Neural cell (in vitro differentiated cells): ENCODE measurements at regions not wholly inside any gene's neighbourhood (a gene's known extent, or its start where the extent isn't known, plus 50 kb on each side); places are given as distances from the start of the nearest gene placed in this dataset.

Experiments used
- H2AFZ ChIP-seq: fragments of 200-600, 300-800 bp; sonication (generic), shearing (Covaris generic); 2 replicates; pipeline ENCODE4 v1.6.0; 2014; ENCODE audit warnings: low read depth, mild to moderate bottlenecking, antibody characterized with exemption, low read length, moderate library complexity
- H3F3A ChIP-seq: fragments of 200-600 bp; shearing (Covaris generic); 2 replicates; pipeline ENCODE4 v1.6.1; 2016; ENCODE audit warnings: mild to moderate bottlenecking, moderate library complexity, mixed read lengths, antibody characterized with exemption, low read length; ENCODE audit not compliant: insufficient read depth, poor library complexity, severe bottlenecking
- H3K27ac ChIP-seq: fragments of 200-600, 300-800 bp; sonication (generic), shearing (Covaris generic); 2 replicates; pipeline ENCODE4 v1.5.1; 2014; ENCODE audit warnings: mild to moderate bottlenecking, low read length, moderate library complexity
- H3K27me3 ChIP-seq: fragments of 300-800, 200-600 bp; sonication (generic), shearing (Covaris generic); 2 replicates; pipeline ENCODE4 v1.6.0; 2014; ENCODE audit warnings: mild to moderate bottlenecking, low read depth, low read length, moderate library complexity; ENCODE audit not compliant: insufficient read depth
- H3K36me3 ChIP-seq: fragments of 300-800, 200-600 bp; sonication (generic), shearing (Covaris generic); 2 replicates; pipeline ENCODE4 v1.5.1; 2014; ENCODE audit warnings: mild to moderate bottlenecking, antibody characterized with exemption, low read length, moderate library complexity; ENCODE audit not compliant: insufficient read depth
- H3K4me2 ChIP-seq: fragments of 300-800, 200-600 bp; sonication (generic), shearing (Covaris generic); 2 replicates; pipeline ENCODE4 v1.6.0; 2014; ENCODE audit warnings: mild to moderate bottlenecking, low read length
- H3K4me3 ChIP-seq: fragments of 300-800, 200-600 bp; sonication (generic), shearing (Covaris generic); 2 replicates; pipeline ENCODE4 v1.5.1; 2014; ENCODE audit warnings: mild to moderate bottlenecking, low read length, moderate library complexity
- H3K79me2 ChIP-seq: fragments of 200-600 bp; shearing (Covaris generic); replicated peaks from 2 replicates; pipeline ENCODE4 v1.6.0; 2014; ENCODE audit warnings: mild to moderate bottlenecking, low read length, moderate library complexity; ENCODE audit not compliant: insufficient read depth
- H3K9ac ChIP-seq: fragments of 300-800, 200-600 bp; sonication (generic), shearing (Covaris generic); 2 replicates; pipeline ENCODE4 v1.6.1; 2016; ENCODE audit warnings: mild to moderate bottlenecking, low read length, mixed read lengths
- H3K9me2 ChIP-seq: fragments of 200-600 bp; shearing (Covaris generic); 2 replicates; pipeline ENCODE4 v1.6.1; 2016; ENCODE audit warnings: mild to moderate bottlenecking, low read length, mixed read lengths; ENCODE audit not compliant: insufficient read depth
- H3K9me3 ChIP-seq: fragments of 200-600, 300-800 bp; sonication (generic), shearing (Covaris generic); 2 replicates; pipeline ENCODE4 v1.6.1; 2016; ENCODE audit warnings: mild to moderate bottlenecking, mixed run types, low read length, moderate library complexity, mixed read lengths
- H4K20me1 ChIP-seq: fragments of 200-600 bp; shearing (Covaris generic); 2 replicates; pipeline ENCODE4 v1.6.1; 2016; ENCODE audit warnings: mild to moderate bottlenecking, mixed run types; ENCODE audit not compliant: insufficient read depth
- CTCF ChIP-seq: fragments of 450-650 bp; IDR thresholded peaks from 2 replicates; pipeline ENCODE4 v1.5.1; 2014; ENCODE audit warnings: antibody characterized with exemption, mild to moderate bottlenecking, moderate library complexity; ENCODE audit not compliant: poor library complexity, severe bottlenecking
- EP300 ChIP-seq: fragments of 450-650 bp; conservative IDR thresholded peaks from 2 replicates; pipeline ENCODE4 v1.6.1; 2014; ENCODE audit warnings: antibody characterized with exemption, mild to moderate bottlenecking, moderate library complexity; ENCODE audit not compliant: poor library complexity, severe bottlenecking
- EZH2 ChIP-seq: fragments of 200-600, 300-800 bp; shearing (Covaris generic), sonication (generic); IDR thresholded peaks from 2 replicates; pipeline ENCODE4 v1.6.1; 2014; ENCODE audit warnings: antibody characterized with exemption, low read length, borderline replicate concordance, mild to moderate bottlenecking; ENCODE audit not compliant: insufficient read depth, poor library complexity, severe bottlenecking
- MXI1 ChIP-seq: fragments of 450-650 bp; conservative IDR thresholded peaks from 2 replicates; pipeline ENCODE4 v1.6.1; 2014; ENCODE audit warnings: antibody characterized with exemption, mild to moderate bottlenecking; ENCODE audit not compliant: poor library complexity, severe bottlenecking
- POLR2AphosphoS5 ChIP-seq: IDR thresholded peaks from 2 replicates; pipeline ENCODE4 v1.6.1; 2012
- RAD21 ChIP-seq: fragments of 450-650 bp; conservative IDR thresholded peaks from 2 replicates; pipeline ENCODE4 v1.6.1; 2014; ENCODE audit warnings: antibody characterized with exemption, mild to moderate bottlenecking, moderate library complexity
- SMC3 ChIP-seq: fragments of 450-650 bp; conservative IDR thresholded peaks from 2 replicates; pipeline ENCODE4 v1.6.1; 2014; ENCODE audit warnings: antibody characterized with exemption, mild to moderate bottlenecking, moderate library complexity; ENCODE audit not compliant: poor library complexity
- TAF1 ChIP-seq: IDR thresholded peaks from 2 replicates; pipeline ENCODE4 v1.6.1; 2012; ENCODE audit warnings: low read depth
- TF ChIP-seq, protein P1 (sequence below): IDR thresholded peaks from 2 replicates; pipeline ENCODE4 v1.6.1; 2012; ENCODE audit warnings: borderline replicate concordance

- no peaks in the 10 kb centered on the region for H4K20me1 ChIP-seq
- H3K4me3 ChIP-seq = no peak overlapping the region
- H3K9me2 ChIP-seq = no peaks in the 10 kb centered on the region
- no peak overlapping the region for H2AFZ ChIP-seq
- H3K9ac ChIP-seq = no peak overlapping the region
- H3K36me3 ChIP-seq = no peaks in the 10 kb centered on the region
- no peaks in the 10 kb centered on the region for H3K9me3 ChIP-seq
- H3K27ac ChIP-seq = no peak overlapping the region
- H3K27me3 ChIP-seq = no peaks in the 10 kb centered on the region
- TF ChIP-seq MXI1 = no peak
- no peak for TF ChIP-seq EP300
- TF ChIP-seq CTCF = peak; percentile 81
- TF ChIP-seq RAD21 = peak; percentile 84
- TF ChIP-seq SMC3 = peak; percentile 74
- H3K4me2 ChIP-seq = no peak overlapping the region
- no peaks in the 10 kb centered on the region for H3K79me2 ChIP-seq
- no peaks in the 10 kb centered on the region for H3F3A ChIP-seq
Observed at GRCh38 chr13:91045351-91046034, 302.0 kb upstream of the MIR17HG start.

- H3K36me3 ChIP-seq = no peaks in the 10 kb centered on the region
- H3K27me3 ChIP-seq = no peaks in the 10 kb centered on the region
- no peak overlapping the region for H3K4me2 ChIP-seq
- no peaks in the 10 kb centered on the region for H3K9me3 ChIP-seq
- H2AFZ ChIP-seq = no peak overlapping the region
- no peak for TF ChIP-seq MXI1
- no peak for TF ChIP-seq EZH2
- no peak for TF ChIP-seq EP300
- no peak for TF ChIP-seq SMC3
- TF ChIP-seq CTCF = no peak
- TF ChIP-seq, protein P1, sequence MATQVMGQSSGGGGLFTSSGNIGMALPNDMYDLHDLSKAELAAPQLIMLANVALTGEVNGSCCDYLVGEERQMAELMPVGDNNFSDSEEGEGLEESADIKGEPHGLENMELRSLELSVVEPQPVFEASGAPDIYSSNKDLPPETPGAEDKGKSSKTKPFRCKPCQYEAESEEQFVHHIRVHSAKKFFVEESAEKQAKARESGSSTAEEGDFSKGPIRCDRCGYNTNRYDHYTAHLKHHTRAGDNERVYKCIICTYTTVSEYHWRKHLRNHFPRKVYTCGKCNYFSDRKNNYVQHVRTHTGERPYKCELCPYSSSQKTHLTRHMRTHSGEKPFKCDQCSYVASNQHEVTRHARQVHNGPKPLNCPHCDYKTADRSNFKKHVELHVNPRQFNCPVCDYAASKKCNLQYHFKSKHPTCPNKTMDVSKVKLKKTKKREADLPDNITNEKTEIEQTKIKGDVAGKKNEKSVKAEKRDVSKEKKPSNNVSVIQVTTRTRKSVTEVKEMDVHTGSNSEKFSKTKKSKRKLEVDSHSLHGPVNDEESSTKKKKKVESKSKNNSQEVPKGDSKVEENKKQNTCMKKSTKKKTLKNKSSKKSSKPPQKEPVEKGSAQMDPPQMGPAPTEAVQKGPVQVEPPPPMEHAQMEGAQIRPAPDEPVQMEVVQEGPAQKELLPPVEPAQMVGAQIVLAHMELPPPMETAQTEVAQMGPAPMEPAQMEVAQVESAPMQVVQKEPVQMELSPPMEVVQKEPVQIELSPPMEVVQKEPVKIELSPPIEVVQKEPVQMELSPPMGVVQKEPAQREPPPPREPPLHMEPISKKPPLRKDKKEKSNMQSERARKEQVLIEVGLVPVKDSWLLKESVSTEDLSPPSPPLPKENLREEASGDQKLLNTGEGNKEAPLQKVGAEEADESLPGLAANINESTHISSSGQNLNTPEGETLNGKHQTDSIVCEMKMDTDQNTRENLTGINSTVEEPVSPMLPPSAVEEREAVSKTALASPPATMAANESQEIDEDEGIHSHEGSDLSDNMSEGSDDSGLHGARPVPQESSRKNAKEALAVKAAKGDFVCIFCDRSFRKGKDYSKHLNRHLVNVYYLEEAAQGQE = no peak
- TF ChIP-seq TAF1 = no peak
- TF ChIP-seq POLR2AphosphoS5 = no peak
- TF ChIP-seq RAD21 = no peak
- no peak overlapping the region for H3K4me3 ChIP-seq
- H3K27ac ChIP-seq = no peak overlapping the region
- no peaks in the 10 kb centered on the region for H3K9me2 ChIP-seq
- H3F3A ChIP-seq = no peaks in the 10 kb centered on the region
- no peak overlapping the region for H3K9ac ChIP-seq
- no peaks in the 10 kb centered on the region for H4K20me1 ChIP-seq
- no peaks in the 10 kb centered on the region for H3K79me2 ChIP-seq
Observed at GRCh38 chr13:91046715-91047327, 300.7 kb upstream of the MIR17HG start.
